ENCODE measurements at regions not wholly inside any gene's neighbourhood (a gene's known extent, or its start where the extent isn't known, plus 50 kb on each side); places are given as distances from the start of the nearest gene placed in this dataset.

DNA sequence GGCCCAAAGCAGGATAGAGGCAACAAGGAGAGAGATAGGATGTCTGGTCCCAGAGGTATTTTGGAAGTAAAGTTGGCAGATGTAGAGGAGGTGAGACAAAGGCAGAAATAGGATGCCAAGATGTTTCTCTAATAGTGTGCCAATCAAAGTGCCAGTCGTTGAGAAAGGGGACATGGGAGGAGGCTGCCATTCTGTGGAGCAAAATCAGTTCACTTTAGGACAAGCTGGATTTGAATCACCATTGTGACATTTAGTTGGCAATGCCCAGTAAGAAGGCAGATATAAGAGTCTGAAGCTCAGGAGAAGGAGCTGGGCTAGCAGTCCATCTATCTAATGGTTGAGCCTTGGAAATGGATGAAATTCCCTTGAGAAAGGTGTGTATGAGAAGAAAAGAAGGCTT, 53.8 kb downstream of the ADRB2 start:
- ChIA-PET POLR2A (no interaction called here), CTCF (ENCODE audit: low intra/inter-chr PET ratio) (no interaction called here)
- Histone ChIP-seq H4K20me1 (replicated peaks; ENCODE audit: control insufficient read depth, insufficient read depth, low read length) (no peaks in the 10 kb centered on the region; the same call in 1 of the 2 replicates), H3K9me1 (ENCODE audit: control insufficient read depth, insufficient read depth, low read length) (no peaks in the 10 kb centered on the region), H3K36me3 (ENCODE audit: control insufficient read depth, insufficient read depth, low read length) (no peaks in the 10 kb centered on the region), H3K4me2 (ENCODE audit: insufficient read depth, low read length) (no peak overlapping the region), H3K4me1 (replicated peaks in 1 of 2; ENCODE audit: control insufficient read depth in 2 of 2, insufficient read depth in 2 of 2, low read length in 2 of 2) (no peaks in the 10 kb centered on the region), H3K9ac (ENCODE audit: insufficient read depth in 1 of 2, low read depth in 2 of 2, low read length in 2 of 2) (no peak overlapping the region), H3K79me2 (ENCODE audit: control insufficient read depth, insufficient read depth, low read length) (no peaks in the 10 kb centered on the region), H3K27me3 (ENCODE audit: control insufficient read depth in 2 of 2, insufficient read depth in 2 of 2, low read length in 2 of 2) (no peaks in the 10 kb centered on the region), H3K9me3 (replicated peaks; ENCODE audit: control insufficient read depth, insufficient read depth, low read depth, low read length) (no peaks in the 10 kb centered on the region), H3K27ac (ENCODE audit: extremely low read depth, low read depth, low read length) (no peak overlapping the region), H3K4me3 (no peak overlapping the region), H2AFZ (ENCODE audit: low read depth, low read length) (no peak overlapping the region)
- FAIRE-seq = no peak
- 0% methylated on average over 1 of the region's 1 CpG for WGBS (ENCODE audit: insufficient coverage, low coverage, missing lambda C conversion rate)
- in situ Hi-C loops (cut with MboI) = no loop called here
- no peak for DNase-seq (ENCODE audit: extremely low read depth in 1 of 4, low spot score in 3 of 4)
- TF ChIP-seq, protein P1, sequence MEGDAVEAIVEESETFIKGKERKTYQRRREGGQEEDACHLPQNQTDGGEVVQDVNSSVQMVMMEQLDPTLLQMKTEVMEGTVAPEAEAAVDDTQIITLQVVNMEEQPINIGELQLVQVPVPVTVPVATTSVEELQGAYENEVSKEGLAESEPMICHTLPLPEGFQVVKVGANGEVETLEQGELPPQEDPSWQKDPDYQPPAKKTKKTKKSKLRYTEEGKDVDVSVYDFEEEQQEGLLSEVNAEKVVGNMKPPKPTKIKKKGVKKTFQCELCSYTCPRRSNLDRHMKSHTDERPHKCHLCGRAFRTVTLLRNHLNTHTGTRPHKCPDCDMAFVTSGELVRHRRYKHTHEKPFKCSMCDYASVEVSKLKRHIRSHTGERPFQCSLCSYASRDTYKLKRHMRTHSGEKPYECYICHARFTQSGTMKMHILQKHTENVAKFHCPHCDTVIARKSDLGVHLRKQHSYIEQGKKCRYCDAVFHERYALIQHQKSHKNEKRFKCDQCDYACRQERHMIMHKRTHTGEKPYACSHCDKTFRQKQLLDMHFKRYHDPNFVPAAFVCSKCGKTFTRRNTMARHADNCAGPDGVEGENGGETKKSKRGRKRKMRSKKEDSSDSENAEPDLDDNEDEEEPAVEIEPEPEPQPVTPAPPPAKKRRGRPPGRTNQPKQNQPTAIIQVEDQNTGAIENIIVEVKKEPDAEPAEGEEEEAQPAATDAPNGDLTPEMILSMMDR (IDR thresholded peaks at IDR 0.05 in 2 of 3, conservative IDR thresholded peaks at IDR 0.05 in 1 of 3; ENCODE audit: insufficient read depth in 2 of 3, low read depth in 1 of 3, low read length in 3 of 3) = no peak
- TF ChIP-seq ZNF79 (CRISPR knock-in tag; IDR thresholded peaks at IDR 0.05; ENCODE audit: low read depth) (no peak), HEY1 (CRISPR knock-in tag; IDR thresholded peaks at IDR 0.05; ENCODE audit: borderline replicate concordance) (no peak), JUN (IDR thresholded peaks at IDR 0.05; ENCODE audit: borderline replicate concordance, low read depth, low read length) (no peak), JUN (CRISPR knock-in tag; IDR thresholded peaks at IDR 0.05; ENCODE audit: borderline replicate concordance) (no peak), FUS (optimal IDR thresholded peaks at IDR 0.05; ENCODE audit: low read depth, low read length) (no peak), RB1 (IDR thresholded peaks at IDR 0.05; ENCODE audit: low read depth) (no peak), ZNF165 (CRISPR knock-in tag; IDR thresholded peaks at IDR 0.05; ENCODE audit: borderline replicate concordance) (no peak), ZNF274 (IDR thresholded peaks at IDR 0.05; ENCODE audit: borderline replicate concordance, low read depth, low read length) (no peak)
- TF ChIP-seq, protein P2, sequence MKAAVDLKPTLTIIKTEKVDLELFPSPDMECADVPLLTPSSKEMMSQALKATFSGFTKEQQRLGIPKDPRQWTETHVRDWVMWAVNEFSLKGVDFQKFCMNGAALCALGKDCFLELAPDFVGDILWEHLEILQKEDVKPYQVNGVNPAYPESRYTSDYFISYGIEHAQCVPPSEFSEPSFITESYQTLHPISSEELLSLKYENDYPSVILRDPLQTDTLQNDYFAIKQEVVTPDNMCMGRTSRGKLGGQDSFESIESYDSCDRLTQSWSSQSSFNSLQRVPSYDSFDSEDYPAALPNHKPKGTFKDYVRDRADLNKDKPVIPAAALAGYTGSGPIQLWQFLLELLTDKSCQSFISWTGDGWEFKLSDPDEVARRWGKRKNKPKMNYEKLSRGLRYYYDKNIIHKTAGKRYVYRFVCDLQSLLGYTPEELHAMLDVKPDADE (conservative IDR thresholded peaks at IDR 0.05; ENCODE audit: control insufficient read depth, low read depth, low read length) = no peak
- BruUV-seq (replicated peaks) = no TSS peak
- no peak for ATAC-seq
- intact Hi-C loops (cut with micrococcal nuclease) = no loop called here
